HEK293 (cell line): ENCODE measurements at regions not wholly inside any gene's neighbourhood (a gene's known extent, or its start where the extent isn't known, plus 50 kb on each side); places are given as distances from the start of the nearest gene placed in this dataset.

ENCODE experiments used
- CTCF ChIP-seq: fragments of 450-650 bp; formaldehyde crosslinking; IDR thresholded peaks from 2 replicates; pipeline ENCODE4 v1.5.1; 2016; ENCODE audit warnings: missing biosample characterization, missing genetic modification characterization
- SP2 ChIP-seq: fragments of 450-650 bp; formaldehyde crosslinking; IDR thresholded peaks from 2 replicates; pipeline ENCODE4 v1.5.1; 2016; ENCODE audit warnings: missing biosample characterization, missing genetic modification characterization
- ZNF302 ChIP-seq: fragments of 450-650 bp; formaldehyde crosslinking; IDR thresholded peaks from 2 replicates; pipeline ENCODE4 v1.5.1; 2016; ENCODE audit warnings: missing biosample characterization, missing genetic modification characterization, low read depth

- no peak for TF ChIP-seq CTCF (tag by site-specific recombination)
- TF ChIP-seq SP2: no peak
- TF ChIP-seq ZNF302 (tag by site-specific recombination): no peak
These were observed 478.0 kb upstream of the ACTBL2 start for GRCh38 chr5:57960569-57960968.
